Stomach (tissue), 8 donors: ENCODE measurements at regions not wholly inside any gene's neighbourhood (a gene's known extent, or its start where the extent isn't known, plus 50 kb on each side); places are given as distances from the start of the nearest gene placed in this dataset.

Experiments used
- DNase-seq, 2 donors: peaks; one replicate each; pipeline versions ENCODE4 v3.0.0 to v3.0.0-alpha.2; 2013 to 2019
- H3K27ac ChIP-seq, 5 donors: fragments of 200-600 bp in 4 of 5; sonication (generic) in 4 of 5; one replicate each; pipeline ENCODE4 v1.5.1; 2013 to 2019; ENCODE audit warnings: mild to moderate bottlenecking in 1 of 5, moderate library complexity in 1 of 5
- H3K27me3 ChIP-seq, 3 donors: fragments of 200-600 bp; sonication (generic); one replicate each; pipeline ENCODE4 v1.5.1; 2017 to 2019; ENCODE audit warnings: mixed run types in 1 of 3
- H3K36me3 ChIP-seq, 4 donors: fragments of 200-600 bp; sonication (generic); 1 replicate in 3 of 4; 2 replicates in 1 of 4; pipeline ENCODE4 v1.5.1; 2016 to 2019
- H3K4me1 ChIP-seq, 4 donors: fragments of 200-600 bp; sonication (generic); one replicate each; pipeline ENCODE4 v1.5.1; 2016 to 2019
- H3K4me3 ChIP-seq, 4 donors: fragments of 200-600 bp; sonication (generic) in 3 of 4; one replicate each; pipeline ENCODE4 v1.5.1; 2016 to 2019; ENCODE audit warnings: mild to moderate bottlenecking in 1 of 4
- H3K9me3 ChIP-seq, 4 donors: fragments of 200-600 bp; sonication (generic); one replicate each; pipeline ENCODE4 v1.5.1; 2016 to 2019
- EP300 ChIP-seq: sonication (generic); formaldehyde crosslinking; IDR thresholded peaks from one replicate; pipeline ENCODE4 v1.6.1; 2017; ENCODE audit warnings: antibody characterized with exemption
- POLR2A ChIP-seq, 4 donors: fragments of 450-650 bp; IDR thresholded peaks; one replicate each; pipeline ENCODE4 v1.6.1; 2016; ENCODE audit warnings: antibody characterized with exemption in 4 of 4, control low read depth in 2 of 4, mild to moderate bottlenecking in 1 of 4, moderate library complexity in 1 of 4
- POLR2AphosphoS5 ChIP-seq, 3 donors: sonication (generic); formaldehyde crosslinking; IDR thresholded peaks; one replicate each; pipeline ENCODE4 v1.6.1; 2016; ENCODE audit warnings: antibody characterized with exemption in 3 of 3
- WGBS, 5 donors: extraction: QIAGEN DNeasy Blood & Tissue Kit in 3 of 5; methylation state at CpG; one replicate each; pipeline versions ENCODE4 v1.1.5 to v1.1.7; 2013 to 2018; 5-methylcytosine and 5-hydroxymethylcytosine counted together
- intact Hi-C: fragments of 100-400 bp; cut with DNase I; formaldehyde crosslinking; loops from one replicate; pipeline ENCODE4 v1.15.1; 2023; ENCODE audit warnings: low total_unique reads
- TF ChIP-seq, protein P1 (sequence below), 7 experiments: fragments of 450-650 bp in 4 of 7; fragments of 200-600 bp in 3 of 7; sonication (generic) in 3 of 7; IDR thresholded peaks; one replicate each; pipeline ENCODE4 v1.5.1; 2016 to 2019; ENCODE audit warnings: antibody characterized with exemption in 7 of 7, control low read depth in 2 of 7, mild to moderate bottlenecking in 1 of 7
- donor health status: healthy with polysubstance abuse.
- donor health status: Bipolar disorder and iron deficiency.
- donor health status: healthy.

DNA sequence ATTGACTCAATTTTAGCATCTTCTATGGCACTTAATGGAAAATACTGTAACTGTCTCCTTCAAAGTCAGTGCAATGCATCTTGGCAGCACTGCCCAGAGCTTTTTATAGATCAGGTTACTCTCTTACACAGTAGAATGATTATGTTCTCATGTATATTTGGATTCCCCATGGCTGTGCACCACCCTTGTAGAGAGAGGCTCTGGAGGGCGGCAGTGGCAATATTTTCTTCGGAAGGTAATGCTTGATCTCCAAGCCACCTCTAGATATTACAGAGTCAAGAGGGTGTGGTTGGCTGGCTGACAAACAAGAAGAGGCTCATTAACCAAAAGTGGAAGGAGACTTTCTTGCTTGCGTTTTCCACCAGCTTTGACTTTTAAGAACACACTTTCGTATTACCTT, 72.8 kb upstream of the ARSJ start:
- Histone ChIP-seq H3K4me1 (no peaks in the 10 kb centered on the region), H3K4me3 (no peak overlapping the region), H3K27me3 (no peaks in the 10 kb centered on the region), H3K36me3 (no peaks in the 10 kb centered on the region), H3K9me3 (no peaks in the 10 kb centered on the region), H3K27ac (no peak overlapping the region)
- TF ChIP-seq EP300 = no peak
- TF ChIP-seq, protein P1, sequence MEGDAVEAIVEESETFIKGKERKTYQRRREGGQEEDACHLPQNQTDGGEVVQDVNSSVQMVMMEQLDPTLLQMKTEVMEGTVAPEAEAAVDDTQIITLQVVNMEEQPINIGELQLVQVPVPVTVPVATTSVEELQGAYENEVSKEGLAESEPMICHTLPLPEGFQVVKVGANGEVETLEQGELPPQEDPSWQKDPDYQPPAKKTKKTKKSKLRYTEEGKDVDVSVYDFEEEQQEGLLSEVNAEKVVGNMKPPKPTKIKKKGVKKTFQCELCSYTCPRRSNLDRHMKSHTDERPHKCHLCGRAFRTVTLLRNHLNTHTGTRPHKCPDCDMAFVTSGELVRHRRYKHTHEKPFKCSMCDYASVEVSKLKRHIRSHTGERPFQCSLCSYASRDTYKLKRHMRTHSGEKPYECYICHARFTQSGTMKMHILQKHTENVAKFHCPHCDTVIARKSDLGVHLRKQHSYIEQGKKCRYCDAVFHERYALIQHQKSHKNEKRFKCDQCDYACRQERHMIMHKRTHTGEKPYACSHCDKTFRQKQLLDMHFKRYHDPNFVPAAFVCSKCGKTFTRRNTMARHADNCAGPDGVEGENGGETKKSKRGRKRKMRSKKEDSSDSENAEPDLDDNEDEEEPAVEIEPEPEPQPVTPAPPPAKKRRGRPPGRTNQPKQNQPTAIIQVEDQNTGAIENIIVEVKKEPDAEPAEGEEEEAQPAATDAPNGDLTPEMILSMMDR (IDR thresholded peaks at IDR 0.05) = no peak
- TF ChIP-seq POLR2AphosphoS5 (IDR thresholded peaks at IDR 0.05) = no peak
- no peak for TF ChIP-seq POLR2A (IDR thresholded peaks at IDR 0.05)
- intact Hi-C loops = no loop called here
- DNase-seq = no peak
- 48 to 82% (median 67%) methylated on average over 4 of the region's 4 CpGs for WGBS, 5 donors

DNA sequence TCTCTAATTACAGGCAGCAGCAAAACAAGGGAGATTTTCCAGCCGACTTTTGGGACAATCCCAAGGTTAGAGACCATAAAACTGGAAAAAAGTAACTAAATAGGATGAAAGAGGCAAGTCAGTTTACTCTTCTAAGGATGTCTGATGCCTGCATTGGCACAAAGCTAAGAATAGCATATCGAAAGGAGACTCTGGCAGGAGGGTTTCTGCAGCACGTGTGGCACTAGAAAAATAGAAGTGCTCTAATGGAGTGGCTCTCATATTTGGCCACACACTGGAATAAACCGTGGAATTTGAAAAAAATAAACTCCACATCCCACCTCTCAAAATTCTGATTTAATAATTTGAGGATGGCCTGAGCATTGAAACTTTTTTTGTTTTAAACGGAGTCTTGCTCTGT, 77.2 kb upstream of the ARSJ start:
- Histone ChIP-seq H3K36me3 (no peaks in the 10 kb centered on the region), H3K4me3 (no peak overlapping the region), H3K4me1 (no peaks in the 10 kb centered on the region), H3K27ac (no peak overlapping the region), H3K27me3 (no peaks in the 10 kb centered on the region), H3K9me3 (no peaks in the 10 kb centered on the region)
- WGBS, 5 donors = 85 to 90% (median 86%) methylated on average over 5 of the region's 5 CpGs
- intact Hi-C loops = no loop called here
- DNase-seq = no peak
- TF ChIP-seq EP300 = no peak
- TF ChIP-seq, protein P1 (IDR thresholded peaks at IDR 0.05) = no peak
- no peak for TF ChIP-seq POLR2AphosphoS5 (IDR thresholded peaks at IDR 0.05)

DNA sequence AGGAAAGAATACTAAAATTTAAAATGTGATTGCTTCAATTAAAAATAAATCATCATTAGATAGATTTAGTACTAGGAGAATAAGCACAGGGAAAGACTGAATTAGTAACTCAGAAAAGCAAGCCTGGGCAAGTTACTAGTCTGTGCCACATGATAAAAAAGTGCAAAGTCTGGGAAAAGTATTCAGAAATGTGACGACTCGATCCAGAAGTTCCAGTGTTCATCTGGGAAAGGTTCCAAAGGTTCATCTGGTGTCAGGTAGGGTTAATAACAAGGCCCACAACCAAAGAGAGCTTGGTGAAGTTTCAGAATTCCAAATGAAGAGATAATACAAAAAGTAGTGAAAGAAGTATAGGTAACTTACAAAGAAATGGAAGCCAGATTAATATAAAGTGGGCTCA, 78.3 kb upstream of the ARSJ start:
- DNase-seq = no peak
- Histone ChIP-seq H3K4me1 (no peaks in the 10 kb centered on the region), H3K9me3 (no peaks in the 10 kb centered on the region), H3K4me3 (no peak overlapping the region), H3K27me3 (no peaks in the 10 kb centered on the region), H3K27ac (no peak overlapping the region), H3K36me3 (no peaks in the 10 kb centered on the region)
- TF ChIP-seq POLR2A (IDR thresholded peaks at IDR 0.05) = no peak
- TF ChIP-seq, protein P1 (IDR thresholded peaks at IDR 0.05) = no peak
- no peak for TF ChIP-seq EP300
- no peak for TF ChIP-seq POLR2AphosphoS5 (IDR thresholded peaks at IDR 0.05)
- WGBS, 5 donors = 75 to 93% (median 80%) methylated on average over 2 of the region's 2 CpGs
- intact Hi-C loops = no loop called here

DNA sequence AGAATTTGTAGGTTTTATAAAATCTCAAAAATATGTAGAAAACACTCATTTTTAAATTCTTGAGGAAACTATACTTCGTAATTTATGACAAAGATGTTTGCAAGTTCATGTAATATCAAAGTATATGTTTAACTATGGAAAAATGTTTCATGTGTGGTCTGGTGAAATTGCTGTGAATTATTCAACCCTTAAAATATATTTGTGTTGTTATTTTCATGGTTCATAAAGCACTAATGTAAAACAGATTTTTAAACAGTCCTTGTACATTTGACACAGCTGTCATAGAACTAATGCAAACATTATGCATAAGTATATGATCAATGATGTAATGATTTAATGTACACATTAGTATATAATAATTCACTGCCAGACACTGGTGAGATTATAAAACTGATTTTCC, 83.1 kb upstream of the ARSJ start:
- 87 to 93% (median 89%) methylated on average over 1 of the region's 1 CpG for WGBS, 5 donors
- no peak overlapping the region for H3K4me3 ChIP-seq
- H3K9me3 ChIP-seq = no peaks in the 10 kb centered on the region
- intact Hi-C loops = no loop called here
- H3K27ac ChIP-seq = no peak overlapping the region
- no peaks in the 10 kb centered on the region for H3K4me1 ChIP-seq
- no peaks in the 10 kb centered on the region for H3K36me3 ChIP-seq
- TF ChIP-seq POLR2A (IDR thresholded peaks at IDR 0.05) (no peak), POLR2AphosphoS5 (IDR thresholded peaks at IDR 0.05) (no peak), EP300 (no peak)
- TF ChIP-seq, protein P1 (IDR thresholded peaks at IDR 0.05) = no peak
- no peak for DNase-seq
- no peaks in the 10 kb centered on the region for H3K27me3 ChIP-seq
